ENCODE measurements at regions not wholly inside any gene's neighbourhood (a gene's known extent, or its start where the extent isn't known, plus 50 kb on each side); places are given as distances from the start of the nearest gene placed in this dataset.

DNA sequence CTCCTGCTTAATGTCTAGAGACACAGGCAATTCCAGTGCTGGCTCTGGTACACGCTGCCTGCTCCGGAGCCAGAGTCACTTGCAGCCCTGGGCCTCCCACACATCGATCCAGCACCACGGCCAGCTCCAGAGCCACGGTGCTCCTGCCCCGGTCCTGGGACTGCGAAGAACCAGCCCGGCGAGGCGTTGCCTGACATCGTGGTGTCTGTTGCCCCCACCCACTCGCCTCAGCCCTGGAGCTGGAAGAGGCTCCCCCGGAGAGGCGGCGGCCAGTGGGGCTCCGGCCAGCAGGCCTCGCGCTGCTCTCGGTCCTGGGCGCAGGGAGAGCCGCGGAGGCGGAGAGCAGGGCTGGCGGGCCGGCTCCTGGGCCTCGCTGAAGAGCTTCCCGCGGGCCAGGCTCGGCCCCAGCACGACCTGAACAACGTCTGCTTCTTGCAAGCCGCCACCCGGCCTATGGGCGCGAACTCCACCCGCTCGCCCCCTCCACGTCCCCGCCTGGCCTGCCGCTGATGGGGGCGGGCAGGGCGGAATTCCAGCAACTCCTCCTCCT, 364.8 kb downstream of the CEP170 start (continued):
- TF ChIP-seq ZNF574 (CRISPR knock-in tag; IDR thresholded peaks at IDR 0.05) (0 out of 2 replicates have a peak, but pooled peaks have one; percentile 16), GABPB1 (CRISPR knock-in tag; IDR thresholded peaks at IDR 0.05) (peak; percentile 19; the same call in 1 of the 2 replicates), PITX1 (CRISPR knock-in tag; IDR thresholded peaks at IDR 0.05) (no peak)

- no peaks in the 10 kb centered on the region for H3K27me3 ChIP-seq (ENCODE audit: control insufficient read depth in 1 of 2, insufficient read depth in 2 of 2, low read length in 2 of 2)
- H3K27ac ChIP-seq (ENCODE audit: extremely low read length, insufficient read depth, low read length) = no peak overlapping the region
- WGBS (ENCODE audit: low lambda C conversion rate) = 0% methylated on average over 1 of the region's 2 CpGs
- FAIRE-seq (no peak), ATAC-seq (peak; percentile 87), DNase-seq (ENCODE audit: low spot score) (peak; percentile 15)
- ChIA-PET CTCF (ENCODE audit: low intra/inter-chr PET ratio, low total read pairs) (no interaction called here), POLR2A (no interaction called here)
- no peak overlapping the region for H3K9ac ChIP-seq (ENCODE audit: insufficient read depth, low read depth, low read length)
- no peaks in the 10 kb centered on the region for H3K79me2 ChIP-seq (ENCODE audit: insufficient read depth, low read length)
- intact Hi-C loops (cut with micrococcal nuclease; ENCODE audit: unreplicated experiment) (no loop called here), in situ Hi-C loops (cut with HindIII; ENCODE audit: extremely low pct_ligation_motif_present, low pct_unique_long_range_greater_than_20kb) (no loop called here)
- peaks cover 7% of the 10 kb centered on the region for H3K4me1 ChIP-seq (ENCODE audit: insufficient read depth, low read length)
- no peaks in the 10 kb centered on the region for H4K20me1 ChIP-seq (ENCODE audit: insufficient read depth, low read length)
- no peaks in the 10 kb centered on the region for H3K36me3 ChIP-seq (replicated peaks in 1 of 2; ENCODE audit: control insufficient read depth in 1 of 2, insufficient read depth in 2 of 2, low read length in 2 of 2)
- H3K4me3 ChIP-seq (replicated peaks in 1 of 3; ENCODE audit: insufficient read depth in 1 of 3, low read depth in 2 of 3, low read length in 3 of 3) = no peak overlapping the region
- H2AFZ ChIP-seq (ENCODE audit: low read length) = no peak overlapping the region
- 0 out of 2 replicates have a peak overlapping the region, but pooled peaks have one; percentile 12 for H3K4me2 ChIP-seq (ENCODE audit: low read depth, low read length)
- BruUV-seq (replicated peaks) = no TSS peak
- no peaks in the 10 kb centered on the region for H3K9me3 ChIP-seq (ENCODE audit: low read length)
- TF ChIP-seq, protein P1, sequence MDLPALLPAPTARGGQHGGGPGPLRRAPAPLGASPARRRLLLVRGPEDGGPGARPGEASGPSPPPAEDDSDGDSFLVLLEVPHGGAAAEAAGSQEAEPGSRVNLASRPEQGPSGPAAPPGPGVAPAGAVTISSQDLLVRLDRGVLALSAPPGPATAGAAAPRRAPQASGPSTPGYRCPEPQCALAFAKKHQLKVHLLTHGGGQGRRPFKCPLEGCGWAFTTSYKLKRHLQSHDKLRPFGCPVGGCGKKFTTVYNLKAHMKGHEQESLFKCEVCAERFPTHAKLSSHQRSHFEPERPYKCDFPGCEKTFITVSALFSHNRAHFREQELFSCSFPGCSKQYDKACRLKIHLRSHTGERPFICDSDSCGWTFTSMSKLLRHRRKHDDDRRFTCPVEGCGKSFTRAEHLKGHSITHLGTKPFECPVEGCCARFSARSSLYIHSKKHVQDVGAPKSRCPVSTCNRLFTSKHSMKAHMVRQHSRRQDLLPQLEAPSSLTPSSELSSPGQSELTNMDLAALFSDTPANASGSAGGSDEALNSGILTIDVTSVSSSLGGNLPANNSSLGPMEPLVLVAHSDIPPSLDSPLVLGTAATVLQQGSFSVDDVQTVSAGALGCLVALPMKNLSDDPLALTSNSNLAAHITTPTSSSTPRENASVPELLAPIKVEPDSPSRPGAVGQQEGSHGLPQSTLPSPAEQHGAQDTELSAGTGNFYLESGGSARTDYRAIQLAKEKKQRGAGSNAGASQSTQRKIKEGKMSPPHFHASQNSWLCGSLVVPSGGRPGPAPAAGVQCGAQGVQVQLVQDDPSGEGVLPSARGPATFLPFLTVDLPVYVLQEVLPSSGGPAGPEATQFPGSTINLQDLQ (CRISPR knock-in tag; IDR thresholded peaks at IDR 0.05) = no peak
- no peak for TF ChIP-seq RNF2 (conservative IDR thresholded peaks at IDR 0.05; ENCODE audit: low read depth)
- TF ChIP-seq ZNF12 (CRISPR knock-in tag; IDR thresholded peaks at IDR 0.05) = peak; percentile 20; the same call in 1 of the 2 replicates
- no peak for TF ChIP-seq REXO4 (CRISPR knock-in tag; IDR thresholded peaks at IDR 0.05; ENCODE audit: borderline replicate concordance)
- 0 out of 2 replicates have a peak, but pooled peaks have one; percentile 20 for TF ChIP-seq SALL1 (CRISPR knock-in tag; IDR thresholded peaks at IDR 0.05)
- TF ChIP-seq ZNF224 (CRISPR knock-in tag; IDR thresholded peaks at IDR 0.05) = no peak
- TF ChIP-seq MIER2 (CRISPR knock-in tag; IDR thresholded peaks at IDR 0.05) = peak; percentile 66; the same call in 1 of the 2 replicates
- TF ChIP-seq, protein P2, sequence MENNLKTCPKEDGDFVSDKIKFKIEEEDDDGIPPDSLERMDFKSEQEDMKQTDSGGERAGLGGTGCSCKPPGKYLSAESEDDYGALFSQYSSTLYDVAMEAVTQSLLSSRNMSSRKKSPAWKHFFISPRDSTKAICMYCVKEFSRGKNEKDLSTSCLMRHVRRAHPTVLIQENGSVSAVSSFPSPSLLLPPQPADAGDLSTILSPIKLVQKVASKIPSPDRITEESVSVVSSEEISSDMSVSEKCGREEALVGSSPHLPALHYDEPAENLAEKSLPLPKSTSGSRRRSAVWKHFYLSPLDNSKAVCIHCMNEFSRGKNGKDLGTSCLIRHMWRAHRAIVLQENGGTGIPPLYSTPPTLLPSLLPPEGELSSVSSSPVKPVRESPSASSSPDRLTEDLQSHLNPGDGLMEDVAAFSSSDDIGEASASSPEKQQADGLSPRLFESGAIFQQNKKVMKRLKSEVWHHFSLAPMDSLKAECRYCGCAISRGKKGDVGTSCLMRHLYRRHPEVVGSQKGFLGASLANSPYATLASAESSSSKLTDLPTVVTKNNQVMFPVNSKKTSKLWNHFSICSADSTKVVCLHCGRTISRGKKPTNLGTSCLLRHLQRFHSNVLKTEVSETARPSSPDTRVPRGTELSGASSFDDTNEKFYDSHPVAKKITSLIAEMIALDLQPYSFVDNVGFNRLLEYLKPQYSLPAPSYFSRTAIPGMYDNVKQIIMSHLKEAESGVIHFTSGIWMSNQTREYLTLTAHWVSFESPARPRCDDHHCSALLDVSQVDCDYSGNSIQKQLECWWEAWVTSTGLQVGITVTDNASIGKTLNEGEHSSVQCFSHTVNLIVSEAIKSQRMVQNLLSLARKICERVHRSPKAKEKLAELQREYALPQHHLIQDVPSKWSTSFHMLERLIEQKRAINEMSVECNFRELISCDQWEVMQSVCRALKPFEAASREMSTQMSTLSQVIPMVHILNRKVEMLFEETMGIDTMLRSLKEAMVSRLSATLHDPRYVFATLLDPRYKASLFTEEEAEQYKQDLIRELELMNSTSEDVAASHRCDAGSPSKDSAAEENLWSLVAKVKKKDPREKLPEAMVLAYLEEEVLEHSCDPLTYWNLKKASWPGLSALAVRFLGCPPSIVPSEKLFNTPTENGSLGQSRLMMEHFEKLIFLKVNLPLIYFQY (CRISPR knock-in tag; IDR thresholded peaks at IDR 0.05; ENCODE audit: borderline replicate concordance) = no peak
- no peak for TF ChIP-seq ZNF772 (CRISPR knock-in tag; IDR thresholded peaks at IDR 0.05)
- TF ChIP-seq POGZ (CRISPR knock-in tag; IDR thresholded peaks at IDR 0.05) = peak; percentile 18; the same call in 1 of the 2 replicates
These were observed 361.6 kb upstream of the PLD5 start for GRCh38 chr1:242886137-242886536.
